ENCODE measurements at regions not wholly inside any gene's neighbourhood (a gene's known extent, or its start where the extent isn't known, plus 50 kb on each side); places are given as distances from the start of the nearest gene placed in this dataset.

DNA sequence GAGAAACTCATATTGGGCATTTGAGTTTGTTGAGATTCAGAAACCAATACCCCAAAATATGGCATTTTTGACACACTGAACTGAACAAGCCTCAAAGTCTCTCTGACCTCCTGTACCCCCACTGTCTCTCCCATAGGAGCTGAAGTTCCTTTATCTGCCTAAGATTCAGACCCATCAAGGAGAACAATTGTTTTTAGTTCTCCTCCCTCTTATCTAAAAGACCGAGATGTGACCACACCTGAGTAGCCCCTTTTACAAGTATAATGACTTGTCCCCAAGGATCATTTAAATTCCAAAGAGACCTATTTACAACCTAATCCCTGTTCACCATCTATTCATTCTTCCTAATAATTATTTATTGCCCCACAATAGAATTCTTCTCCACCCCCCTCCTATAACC is 122.1 kb upstream of the PLAAT1 start (continued):
- TF ChIP-seq, protein P1, sequence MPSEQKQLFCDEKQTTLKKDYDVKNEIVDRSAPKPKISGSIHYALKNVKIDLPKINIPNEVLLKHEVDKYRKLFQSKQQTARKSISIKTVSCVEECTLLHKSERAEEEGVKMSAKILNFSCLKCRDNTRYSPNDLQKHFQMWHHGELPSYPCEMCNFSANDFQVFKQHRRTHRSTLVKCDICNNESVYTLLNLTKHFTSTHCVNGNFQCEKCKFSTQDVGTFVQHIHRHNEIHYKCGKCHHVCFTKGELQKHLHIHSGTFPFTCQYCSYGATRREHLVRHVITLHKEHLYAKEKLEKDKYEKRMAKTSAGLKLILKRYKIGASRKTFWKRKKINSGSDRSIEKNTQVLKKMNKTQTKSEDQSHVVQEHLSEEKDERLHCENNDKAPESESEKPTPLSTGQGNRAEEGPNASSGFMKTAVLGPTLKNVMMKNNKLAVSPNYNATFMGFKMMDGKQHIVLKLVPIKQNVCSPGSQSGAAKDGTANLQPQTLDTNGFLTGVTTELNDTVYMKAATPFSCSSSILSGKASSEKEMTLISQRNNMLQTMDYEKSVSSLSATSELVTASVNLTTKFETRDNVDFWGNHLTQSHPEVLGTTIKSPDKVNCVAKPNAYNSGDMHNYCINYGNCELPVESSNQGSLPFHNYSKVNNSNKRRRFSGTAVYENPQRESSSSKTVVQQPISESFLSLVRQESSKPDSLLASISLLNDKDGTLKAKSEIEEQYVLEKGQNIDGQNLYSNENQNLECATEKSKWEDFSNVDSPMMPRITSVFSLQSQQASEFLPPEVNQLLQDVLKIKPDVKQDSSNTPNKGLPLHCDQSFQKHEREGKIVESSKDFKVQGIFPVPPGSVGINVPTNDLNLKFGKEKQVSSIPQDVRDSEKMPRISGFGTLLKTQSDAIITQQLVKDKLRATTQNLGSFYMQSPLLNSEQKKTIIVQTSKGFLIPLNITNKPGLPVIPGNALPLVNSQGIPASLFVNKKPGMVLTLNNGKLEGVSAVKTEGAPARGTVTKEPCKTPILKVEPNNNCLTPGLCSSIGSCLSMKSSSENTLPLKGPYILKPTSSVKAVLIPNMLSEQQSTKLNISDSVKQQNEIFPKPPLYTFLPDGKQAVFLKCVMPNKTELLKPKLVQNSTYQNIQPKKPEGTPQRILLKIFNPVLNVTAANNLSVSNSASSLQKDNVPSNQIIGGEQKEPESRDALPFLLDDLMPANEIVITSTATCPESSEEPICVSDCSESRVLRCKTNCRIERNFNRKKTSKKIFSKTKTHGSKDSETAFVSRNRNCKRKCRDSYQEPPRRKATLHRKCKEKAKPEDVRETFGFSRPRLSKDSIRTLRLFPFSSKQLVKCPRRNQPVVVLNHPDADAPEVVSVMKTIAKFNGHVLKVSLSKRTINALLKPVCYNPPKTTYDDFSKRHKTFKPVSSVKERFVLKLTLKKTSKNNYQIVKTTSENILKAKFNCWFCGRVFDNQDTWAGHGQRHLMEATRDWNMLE (tag by site-specific recombination; conservative IDR thresholded peaks at IDR 0.05; ENCODE audit: low read depth) = no peak
- TF ChIP-seq ZNF707 (tag by site-specific recombination; IDR thresholded peaks at IDR 0.05) (no peak), ZNF514 (tag by site-specific recombination; IDR thresholded peaks at IDR 0.05) (no peak), BCL11B (tag by site-specific recombination; IDR thresholded peaks at IDR 0.05; ENCODE audit: low read depth) (no peak), ZNF350 (tag by site-specific recombination; IDR thresholded peaks at IDR 0.05) (no peak), RBAK (tag by site-specific recombination; IDR thresholded peaks at IDR 0.05) (no peak), ZNF274 (IDR thresholded peaks at IDR 0.05; ENCODE audit: low read length) (no peak), ZNF274 (tag by site-specific recombination; IDR thresholded peaks at IDR 0.05; ENCODE audit: borderline replicate concordance) (no peak), KLF16 (tag by site-specific recombination; IDR thresholded peaks at IDR 0.05) (no peak), ZNF2 (tag by site-specific recombination; IDR thresholded peaks at IDR 0.05) (no peak)
- TF ChIP-seq, protein P2, sequence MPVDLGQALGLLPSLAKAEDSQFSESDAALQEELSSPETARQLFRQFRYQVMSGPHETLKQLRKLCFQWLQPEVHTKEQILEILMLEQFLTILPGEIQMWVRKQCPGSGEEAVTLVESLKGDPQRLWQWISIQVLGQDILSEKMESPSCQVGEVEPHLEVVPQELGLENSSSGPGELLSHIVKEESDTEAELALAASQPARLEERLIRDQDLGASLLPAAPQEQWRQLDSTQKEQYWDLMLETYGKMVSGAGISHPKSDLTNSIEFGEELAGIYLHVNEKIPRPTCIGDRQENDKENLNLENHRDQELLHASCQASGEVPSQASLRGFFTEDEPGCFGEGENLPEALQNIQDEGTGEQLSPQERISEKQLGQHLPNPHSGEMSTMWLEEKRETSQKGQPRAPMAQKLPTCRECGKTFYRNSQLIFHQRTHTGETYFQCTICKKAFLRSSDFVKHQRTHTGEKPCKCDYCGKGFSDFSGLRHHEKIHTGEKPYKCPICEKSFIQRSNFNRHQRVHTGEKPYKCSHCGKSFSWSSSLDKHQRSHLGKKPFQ (tag by site-specific recombination; IDR thresholded peaks at IDR 0.05) = no peak
- TF ChIP-seq, protein P3, sequence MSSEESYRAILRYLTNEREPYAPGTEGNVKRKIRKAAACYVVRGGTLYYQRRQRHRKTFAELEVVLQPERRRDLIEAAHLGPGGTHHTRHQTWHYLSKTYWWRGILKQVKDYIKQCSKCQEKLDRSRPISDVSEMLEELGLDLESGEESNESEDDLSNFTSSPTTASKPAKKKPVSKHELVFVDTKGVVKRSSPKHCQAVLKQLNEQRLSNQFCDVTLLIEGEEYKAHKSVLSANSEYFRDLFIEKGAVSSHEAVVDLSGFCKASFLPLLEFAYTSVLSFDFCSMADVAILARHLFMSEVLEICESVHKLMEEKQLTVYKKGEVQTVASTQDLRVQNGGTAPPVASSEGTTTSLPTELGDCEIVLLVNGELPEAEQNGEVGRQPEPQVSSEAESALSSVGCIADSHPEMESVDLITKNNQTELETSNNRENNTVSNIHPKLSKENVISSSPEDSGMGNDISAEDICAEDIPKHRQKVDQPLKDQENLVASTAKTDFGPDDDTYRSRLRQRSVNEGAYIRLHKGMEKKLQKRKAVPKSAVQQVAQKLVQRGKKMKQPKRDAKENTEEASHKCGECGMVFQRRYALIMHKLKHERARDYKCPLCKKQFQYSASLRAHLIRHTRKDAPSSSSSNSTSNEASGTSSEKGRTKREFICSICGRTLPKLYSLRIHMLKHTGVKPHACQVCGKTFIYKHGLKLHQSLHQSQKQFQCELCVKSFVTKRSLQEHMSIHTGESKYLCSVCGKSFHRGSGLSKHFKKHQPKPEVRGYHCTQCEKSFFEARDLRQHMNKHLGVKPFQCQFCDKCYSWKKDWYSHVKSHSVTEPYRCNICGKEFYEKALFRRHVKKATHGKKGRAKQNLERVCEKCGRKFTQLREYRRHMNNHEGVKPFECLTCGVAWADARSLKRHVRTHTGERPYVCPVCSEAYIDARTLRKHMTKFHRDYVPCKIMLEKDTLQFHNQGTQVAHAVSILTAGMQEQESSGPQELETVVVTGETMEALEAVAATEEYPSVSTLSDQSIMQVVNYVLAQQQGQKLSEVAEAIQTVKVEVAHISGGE (tag by site-specific recombination; conservative IDR thresholded peaks at IDR 0.05; ENCODE audit: low read depth) = no peak

DNA sequence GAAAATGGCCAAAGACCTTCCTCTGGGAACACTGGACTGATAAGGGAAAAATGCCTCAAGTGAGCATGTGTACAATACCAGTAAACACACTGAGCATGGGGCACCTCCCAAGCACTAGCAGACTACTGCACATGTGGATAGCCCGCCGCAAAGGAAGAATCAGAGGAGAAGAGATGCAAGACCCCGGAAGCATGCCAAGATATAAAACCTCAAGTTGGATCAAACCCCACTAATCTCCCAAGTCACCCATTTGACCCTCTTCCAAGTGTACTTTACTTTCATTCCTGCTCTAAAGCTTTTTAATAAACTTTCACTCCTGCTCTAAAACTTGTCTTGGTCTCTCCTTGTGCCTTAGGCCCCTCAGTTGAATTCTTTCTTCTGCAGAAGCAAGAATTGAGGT is 121.1 kb upstream of the PLAAT1 start:
- Histone ChIP-seq H3K4me1 (ENCODE audit: control insufficient read depth, insufficient read depth, low read length) (no peaks in the 10 kb centered on the region), H3K27ac (ENCODE audit: extremely low read depth, low read depth, low read length) (no peak overlapping the region), H3K36me3 (ENCODE audit: control insufficient read depth in 2 of 2, insufficient read depth in 1 of 2, low read length in 2 of 2) (no peaks in the 10 kb centered on the region), H3K9me3 (ENCODE audit: control insufficient read depth, insufficient read depth, low read depth, low read length) (no peaks in the 10 kb centered on the region), H3K4me3 (ENCODE audit: low read depth, low read length) (no peak overlapping the region)
- POLR2A ChIA-PET = no interaction called here
- CTCF ChIA-PET = no interaction called here
- TF ChIP-seq ZNF585B (tag by site-specific recombination; IDR thresholded peaks at IDR 0.05) (no peak), ZFP3 (tag by site-specific recombination; IDR thresholded peaks at IDR 0.05; ENCODE audit: low read depth) (no peak), ZNF433 (tag by site-specific recombination; IDR thresholded peaks at IDR 0.05; ENCODE audit: low read depth) (no peak), ZNF175 (tag by site-specific recombination; IDR thresholded peaks at IDR 0.05) (no peak), ZBTB7A (tag by site-specific recombination; IDR thresholded peaks at IDR 0.05; ENCODE audit: low read depth) (no peak)
- TF ChIP-seq, protein P1 (tag by site-specific recombination; conservative IDR thresholded peaks at IDR 0.05; ENCODE audit: low read depth) = no peak
- TF ChIP-seq, protein P4, sequence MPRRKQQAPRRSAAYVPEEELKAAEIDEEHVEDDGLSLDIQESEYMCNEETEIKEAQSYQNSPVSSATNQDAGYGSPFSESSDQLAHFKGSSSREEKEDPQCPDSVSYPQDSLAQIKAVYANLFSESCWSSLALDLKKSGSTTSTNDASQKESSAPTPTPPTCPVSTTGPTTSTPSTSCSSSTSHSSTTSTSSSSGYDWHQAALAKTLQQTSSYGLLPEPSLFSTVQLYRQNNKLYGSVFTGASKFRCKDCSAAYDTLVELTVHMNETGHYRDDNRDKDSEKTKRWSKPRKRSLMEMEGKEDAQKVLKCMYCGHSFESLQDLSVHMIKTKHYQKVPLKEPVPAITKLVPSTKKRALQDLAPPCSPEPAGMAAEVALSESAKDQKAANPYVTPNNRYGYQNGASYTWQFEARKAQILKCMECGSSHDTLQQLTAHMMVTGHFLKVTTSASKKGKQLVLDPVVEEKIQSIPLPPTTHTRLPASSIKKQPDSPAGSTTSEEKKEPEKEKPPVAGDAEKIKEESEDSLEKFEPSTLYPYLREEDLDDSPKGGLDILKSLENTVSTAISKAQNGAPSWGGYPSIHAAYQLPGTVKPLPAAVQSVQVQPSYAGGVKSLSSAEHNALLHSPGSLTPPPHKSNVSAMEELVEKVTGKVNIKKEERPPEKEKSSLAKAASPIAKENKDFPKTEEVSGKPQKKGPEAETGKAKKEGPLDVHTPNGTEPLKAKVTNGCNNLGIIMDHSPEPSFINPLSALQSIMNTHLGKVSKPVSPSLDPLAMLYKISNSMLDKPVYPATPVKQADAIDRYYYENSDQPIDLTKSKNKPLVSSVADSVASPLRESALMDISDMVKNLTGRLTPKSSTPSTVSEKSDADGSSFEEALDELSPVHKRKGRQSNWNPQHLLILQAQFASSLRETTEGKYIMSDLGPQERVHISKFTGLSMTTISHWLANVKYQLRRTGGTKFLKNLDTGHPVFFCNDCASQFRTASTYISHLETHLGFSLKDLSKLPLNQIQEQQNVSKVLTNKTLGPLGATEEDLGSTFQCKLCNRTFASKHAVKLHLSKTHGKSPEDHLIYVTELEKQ (tag by site-specific recombination; IDR thresholded peaks at IDR 0.05; ENCODE audit: borderline replicate concordance) = no peak
